ENCODE measurements at regions not wholly inside any gene's neighbourhood (a gene's known extent, or its start where the extent isn't known, plus 50 kb on each side); places are given as distances from the start of the nearest gene placed in this dataset.

- H3K27ac Mint-ChIP-seq = peak overlapping the region in 5 of 9 donors; percentile 11 to 56 (median 51)
- POLR2A ChIA-PET = interaction anchor here (1.1 to 1.6 kb wide), 2 partner anchors 9 to 681 kb away, joined by 3 to 4 read pairs; partner anchors contain the start of gene TRIB2
- H3K36me3 ChIP-seq (ENCODE audit: control insufficient read depth in 2 of 3, insufficient read depth in 3 of 3, low read length in 3 of 3) = no peaks in the 10 kb centered on the region
- intact Hi-C loops (cut with micrococcal nuclease) = loop anchor here in 1 of 2 donors (5.0 kb wide), 1 partner anchor 173 kb away; no protein-coding TSS in a partner anchor
- ATAC-seq (no peak), DNase-seq (no peak)
- H3K9me3 Mint-ChIP-seq = peaks cover 0 to 12% (median 6%) of the 10 kb centered on the region in 11 donors
- H3K36me3 Mint-ChIP-seq = peaks cover 0 to 3% (median 0%) of the 10 kb centered on the region in 5 donors
- H3K27ac ChIP-seq (ENCODE audit: low read depth, low read length) = no peak overlapping the region
- no peaks in the 10 kb centered on the region for H3K27me3 ChIP-seq (ENCODE audit: control insufficient read depth in 2 of 2, insufficient read depth in 2 of 2, low read length in 2 of 2)
- H3K4me3 Mint-ChIP-seq = peak overlapping the region in 2 of 10 donors; percentile 41 to 58
- CTCF ChIA-PET = interaction anchor here (0.6 to 1.7 kb wide), 3 partner anchors 8 to 76 kb away, joined by 3 to 7 read pairs (median 4); no protein-coding TSS in a partner anchor
- H3K4me1 Mint-ChIP-seq = peaks cover 3 to 52% (median 38%) of the 10 kb centered on the region in 7 donors
- no peak overlapping the region for H3K4me3 ChIP-seq (ENCODE audit: low read length)
- no peaks in the 10 kb centered on the region for H3K9me3 ChIP-seq (ENCODE audit: control insufficient read depth in 2 of 3, low read length in 3 of 3)
- peaks cover 0 to 12% (median 0%) of the 10 kb centered on the region in 5 donors for H3K27me3 Mint-ChIP-seq
- H3K4me1 ChIP-seq (ENCODE audit: control insufficient read depth in 2 of 2, insufficient read depth in 2 of 2, low read length in 2 of 2) = peaks cover 15 to 21% of the 10 kb centered on the region in 2 donors
Observed at GRCh38 chr2:12035029-12035720, 288.7 kb downstream of the LPIN1 start.

DNA sequence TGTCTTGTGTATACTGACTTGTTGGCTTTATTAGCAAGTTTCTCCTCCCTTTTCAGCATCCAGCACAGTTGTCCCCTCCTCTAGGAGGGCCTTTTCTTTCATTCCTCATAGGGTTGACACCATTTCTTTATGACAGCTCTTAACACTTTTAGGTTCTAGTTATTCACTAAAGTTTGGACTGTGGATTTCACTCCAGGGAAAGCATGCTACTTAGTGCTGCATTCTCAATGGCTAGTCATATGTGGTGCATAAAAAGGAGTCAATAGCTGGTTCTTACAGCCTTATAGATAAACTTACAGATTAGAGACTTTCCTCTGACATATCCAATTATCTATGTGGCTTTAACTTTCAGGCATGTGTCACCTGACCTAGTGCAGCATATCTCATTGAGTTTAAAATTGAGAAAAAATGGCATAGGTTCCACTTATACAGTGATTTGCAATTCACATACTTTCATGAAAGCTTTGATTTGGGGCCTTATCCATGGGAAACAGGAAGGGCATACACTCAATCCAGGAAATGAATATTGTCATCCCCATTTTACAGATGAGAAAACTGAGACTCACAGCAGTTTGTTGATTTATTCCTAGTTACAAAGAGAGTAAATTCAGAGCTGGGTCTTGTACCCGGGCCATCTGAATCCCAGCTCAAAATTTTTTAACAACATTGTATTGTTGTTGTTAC, 289.7 kb downstream of the LPIN1 start:
- no peak for ATAC-seq
- CTCF ChIA-PET = interaction anchor here (1.3 kb wide), 1 partner anchor 76 kb away, joined by 3 read pairs; no protein-coding TSS in a partner anchor

DNA sequence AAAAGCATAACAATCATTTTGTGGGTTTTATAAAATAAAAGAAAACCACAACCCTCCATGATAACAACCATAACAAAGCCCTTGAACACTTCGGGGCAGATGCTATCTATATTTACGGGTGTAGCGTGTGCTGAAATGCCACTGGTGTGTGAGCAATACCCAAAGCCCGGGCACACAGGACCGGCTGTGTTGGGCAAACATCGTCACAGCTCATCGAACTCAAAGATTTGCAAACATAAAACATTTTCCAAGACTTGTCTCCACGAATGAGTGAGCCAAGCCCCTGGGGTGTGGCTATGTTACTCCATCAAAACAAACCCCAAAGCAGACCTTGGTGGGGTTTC, 290.2 kb downstream of the LPIN1 start:
- no peak overlapping the region for H3K4me3 ChIP-seq (ENCODE audit: low read length)

More for the DNA sequence above, 289.7 kb downstream of the LPIN1 start:
- peaks cover 0 to 15% (median 0%) of the 10 kb centered on the region in 5 donors for H3K27me3 Mint-ChIP-seq
- H3K9me3 Mint-ChIP-seq = peaks cover 0 to 21% (median 12%) of the 10 kb centered on the region in 11 donors
- H3K36me3 Mint-ChIP-seq = peaks cover 0 to 3% (median 0%) of the 10 kb centered on the region in 5 donors
- peaks cover 3 to 52% (median 38%) of the 10 kb centered on the region in 7 donors for H3K4me1 Mint-ChIP-seq
- Histone ChIP-seq H3K27me3 (ENCODE audit: control insufficient read depth in 2 of 2, insufficient read depth in 2 of 2, low read length in 2 of 2) (no peaks in the 10 kb centered on the region), H3K4me1 (ENCODE audit: control insufficient read depth in 2 of 2, insufficient read depth in 2 of 2, low read length in 2 of 2) (peaks cover 15 to 21% of the 10 kb centered on the region in 2 donors), H3K4me3 (ENCODE audit: low read length) (no peak overlapping the region), H3K27ac (ENCODE audit: low read depth, low read length) (no peak overlapping the region), H3K9me3 (ENCODE audit: control insufficient read depth in 2 of 3, low read length in 3 of 3) (no peaks in the 10 kb centered on the region), H3K36me3 (ENCODE audit: control insufficient read depth in 2 of 3, insufficient read depth in 3 of 3, low read length in 3 of 3) (no peaks in the 10 kb centered on the region)
- intact Hi-C loops (cut with micrococcal nuclease) = loop anchor here in 1 of 2 donors (5.0 kb wide), 1 partner anchor 174 kb away; no protein-coding TSS in a partner anchor
- peak overlapping the region in 4 of 9 donors; percentile 11 to 56 (median 26) for H3K27ac Mint-ChIP-seq
- peak overlapping the region in 6 of 10 donors; percentile 6 to 61 (median 18) for H3K4me3 Mint-ChIP-seq
- DNase-seq = no peak
- POLR2A ChIA-PET = interaction anchor here (0.5 to 1.6 kb wide), 6 partner anchors 9 to 94 kb away, joined by 3 to 4 read pairs (median 3); no protein-coding TSS in a partner anchor

GRCh38 chr2:12037301-12037700, 290.9 kb downstream of the LPIN1 start:
- no peak overlapping the region for H3K4me3 ChIP-seq (ENCODE audit: low read length)
- POLR2A ChIA-PET = interaction anchor here (1.0 to 1.1 kb wide), 2 partner anchors 16 to 21 kb away, joined by 3 to 4 read pairs; no protein-coding TSS in a partner anchor
- CTCF ChIA-PET = no interaction called here
- DNase-seq (no peak), ATAC-seq (no peak)
- no peaks in the 10 kb centered on the region for H3K27me3 ChIP-seq (ENCODE audit: control insufficient read depth in 2 of 2, insufficient read depth in 2 of 2, low read length in 2 of 2)
- H3K4me1 ChIP-seq (ENCODE audit: control insufficient read depth in 2 of 2, insufficient read depth in 2 of 2, low read length in 2 of 2) = peaks cover 15 to 21% of the 10 kb centered on the region in 2 donors
- Mint-ChIP-seq H3K4me1 (peaks cover 3 to 52% (median 48%) of the 10 kb centered on the region in 7 donors), H3K36me3 (peaks cover 0 to 4% (median 3%) of the 10 kb centered on the region in 5 donors), H3K27me3 (peaks cover 0 to 17% (median 0%) of the 10 kb centered on the region in 5 donors), H3K9me3 (peaks cover 0 to 27% (median 12%) of the 10 kb centered on the region in 11 donors), H3K27ac (peak overlapping the region in 3 of 9 donors; percentile 1 to 46 (median 30)), H3K4me3 (peak overlapping the region in 4 of 10 donors; percentile 7 to 58 (median 24))
- H3K9me3 ChIP-seq (ENCODE audit: control insufficient read depth in 2 of 3, low read length in 3 of 3) = no peaks in the 10 kb centered on the region
- no peak overlapping the region for H3K27ac ChIP-seq (ENCODE audit: low read depth, low read length)
- intact Hi-C loops (cut with micrococcal nuclease) = loop anchor here in 1 of 2 donors (5.0 kb wide), 1 partner anchor 175 kb away; no protein-coding TSS in a partner anchor
- H3K36me3 ChIP-seq (ENCODE audit: control insufficient read depth in 2 of 3, insufficient read depth in 3 of 3, low read length in 3 of 3) = no peaks in the 10 kb centered on the region

More for the DNA sequence above, 290.2 kb downstream of the LPIN1 start:
- Histone ChIP-seq H3K9me3 (ENCODE audit: control insufficient read depth in 2 of 3, low read length in 3 of 3) (no peaks in the 10 kb centered on the region), H3K27ac (ENCODE audit: low read depth, low read length) (no peak overlapping the region), H3K36me3 (ENCODE audit: control insufficient read depth in 2 of 3, insufficient read depth in 3 of 3, low read length in 3 of 3) (no peaks in the 10 kb centered on the region), H3K4me1 (ENCODE audit: control insufficient read depth in 2 of 2, insufficient read depth in 2 of 2, low read length in 2 of 2) (peaks cover 15 to 21% of the 10 kb centered on the region in 2 donors), H3K27me3 (ENCODE audit: control insufficient read depth in 2 of 2, insufficient read depth in 2 of 2, low read length in 2 of 2) (no peaks in the 10 kb centered on the region)
- Mint-ChIP-seq H3K4me3 (peak overlapping the region in 6 of 10 donors; percentile 13 to 58 (median 21)), H3K36me3 (peaks cover 0 to 4% (median 1%) of the 10 kb centered on the region in 5 donors), H3K27me3 (peaks cover 0 to 16% (median 0%) of the 10 kb centered on the region in 5 donors), H3K9me3 (peaks cover 0 to 27% (median 11%) of the 10 kb centered on the region in 11 donors), H3K27ac (peak overlapping the region in 4 of 9 donors; percentile 20 to 32 (median 27)), H3K4me1 (peaks cover 3 to 52% (median 42%) of the 10 kb centered on the region in 7 donors)
- CTCF ChIA-PET = interaction anchor here (1.3 kb wide), 1 partner anchor 75 kb away, joined by 3 read pairs; no protein-coding TSS in a partner anchor
- peak in 2 of 9 donors; percentile 34 to 40 for DNase-seq
- peak; percentile 67 for ATAC-seq
- POLR2A ChIA-PET = interaction anchor here (0.6 to 1.6 kb wide), 4 partner anchors 8 to 15 kb away, joined by 3 to 4 read pairs (median 3); no protein-coding TSS in a partner anchor
- intact Hi-C loops (cut with micrococcal nuclease) = loop anchor here in 1 of 2 donors (5.0 kb wide), 1 partner anchor 174 kb away; no protein-coding TSS in a partner anchor

- H3K27me3 Mint-ChIP-seq = peaks cover 0 to 12% (median 0%) of the 10 kb centered on the region in 5 donors
- peaks cover 0 to 27% (median 12%) of the 10 kb centered on the region in 11 donors for H3K9me3 Mint-ChIP-seq
- peaks cover 16 to 66% (median 56%) of the 10 kb centered on the region in 7 donors for H3K4me1 Mint-ChIP-seq
- H3K36me3 Mint-ChIP-seq = peaks cover 0 to 7% (median 0%) of the 10 kb centered on the region in 5 donors
- H3K4me3 ChIP-seq (ENCODE audit: low read length) = no peak overlapping the region
- H3K36me3 ChIP-seq (ENCODE audit: control insufficient read depth in 2 of 3, insufficient read depth in 3 of 3, low read length in 3 of 3) = no peaks in the 10 kb centered on the region
- H3K27me3 ChIP-seq (ENCODE audit: control insufficient read depth in 2 of 2, insufficient read depth in 2 of 2, low read length in 2 of 2) = no peaks in the 10 kb centered on the region
- POLR2A ChIA-PET = interaction anchor here (1.0 to 1.3 kb wide), 2 partner anchors 21 to 69 kb away, joined by 3 read pairs; no protein-coding TSS in a partner anchor
- H3K27ac Mint-ChIP-seq = no peak overlapping the region
- CTCF ChIA-PET = no interaction called here
- ATAC-seq = no peak
- peaks cover 30 to 47% of the 10 kb centered on the region in 2 donors for H3K4me1 ChIP-seq (ENCODE audit: control insufficient read depth in 2 of 2, insufficient read depth in 2 of 2, low read length in 2 of 2)
- H3K4me3 Mint-ChIP-seq = no peak overlapping the region
- no peaks in the 10 kb centered on the region for H3K9me3 ChIP-seq (ENCODE audit: control insufficient read depth in 2 of 3, low read length in 3 of 3)
- no peak for DNase-seq
- no peak overlapping the region for H3K27ac ChIP-seq (ENCODE audit: low read depth, low read length)
- intact Hi-C loops (cut with micrococcal nuclease) = loop anchor here in 1 of 2 donors (5.0 to 10.0 kb wide), 3 partner anchors 86 to 964 kb away; no protein-coding TSS in a partner anchor
Observed at GRCh38 chr2:12041236-12041635, 294.8 kb downstream of the LPIN1 start.

All from naive thymus-derived CD4-positive, alpha-beta T cell (primary cell).